Fibroblast of lung (primary cell): ENCODE measurements at regions not wholly inside any gene's neighbourhood (a gene's known extent, or its start where the extent isn't known, plus 50 kb on each side); places are given as distances from the start of the nearest gene placed in this dataset.
"Not testable (repeated sequence)": the region's sequence is repeated elsewhere in the genome, so short reads cannot be mapped to it uniquely, and the experiment has no call there.

Source experiments
- DNase-seq, 2 donors: peaks; one replicate each; pipeline versions ENCODE4 v3.0.0 to v3.0.0-alpha.2; 2010; ENCODE audit warnings: low read depth in 2 of 2
- H2AFZ ChIP-seq: 2 replicates; pipeline ENCODE4 v1.5.1; 2012; ENCODE audit warnings: low read length, control low read depth, inconsistent platforms
- H3K27ac ChIP-seq: 2 replicates; pipeline ENCODE4 v1.5.1; 2011; ENCODE audit warnings: low read length, control low read depth; ENCODE audit not compliant: insufficient read depth
- H3K27me3 ChIP-seq: 2 replicates; pipeline ENCODE4 v1.5.1; 2011; ENCODE audit warnings: mild to moderate bottlenecking, low read length; ENCODE audit not compliant: control insufficient read depth, insufficient read depth
- H3K36me3 ChIP-seq: 2 replicates; pipeline ENCODE4 v1.5.1; 2011; ENCODE audit warnings: low read length; ENCODE audit not compliant: control insufficient read depth, insufficient read depth
- H3K4me1 ChIP-seq: 2 replicates; pipeline ENCODE4 v1.5.1; 2011; ENCODE audit warnings: low read length; ENCODE audit not compliant: control insufficient read depth, insufficient read depth; ENCODE audit errors: extremely low read depth
- H3K4me2 ChIP-seq: 2 replicates; pipeline ENCODE4 v1.5.1; 2011; ENCODE audit warnings: low read length, control low read depth; ENCODE audit not compliant: insufficient read depth; ENCODE audit errors: extremely low read depth
- H3K4me3 ChIP-seq, 4 experiments: fragments of 200-600 bp in 1 of 4; sonication (generic) in 1 of 4; replicated peaks in 1 of 4; 2 replicates each; pipeline ENCODE4 v1.5.1; 2011 to 2016; ENCODE audit warnings: low read length in 4 of 4, low read depth in 3 of 4, mild to moderate bottlenecking in 3 of 4, control low read depth in 2 of 4, inconsistent platforms in 1 of 4, mixed read lengths in 1 of 4; ENCODE audit not compliant: insufficient read depth in 1 of 4; ENCODE audit errors: control extremely low read depth in 1 of 4
- H3K79me2 ChIP-seq: 2 replicates; pipeline ENCODE4 v1.5.1; 2012; ENCODE audit warnings: mild to moderate bottlenecking, low read length, inconsistent platforms; ENCODE audit not compliant: control insufficient read depth, insufficient read depth
- H3K9ac ChIP-seq: 2 replicates; pipeline ENCODE4 v1.5.1; 2011; ENCODE audit warnings: mild to moderate bottlenecking, low read length, control low read depth; ENCODE audit not compliant: insufficient read depth
- H3K9me3 ChIP-seq: 2 replicates; pipeline ENCODE4 v1.5.1; 2012; ENCODE audit warnings: low read depth, low read length; ENCODE audit not compliant: control insufficient read depth, insufficient read depth
- H4K20me1 ChIP-seq: 2 replicates; pipeline ENCODE4 v1.5.1; 2011; ENCODE audit warnings: low read length; ENCODE audit not compliant: control insufficient read depth, insufficient read depth; ENCODE audit errors: extremely low read depth
- EZH2 ChIP-seq: IDR thresholded peaks from 2 replicates; pipeline ENCODE4 v1.5.1; 2012; ENCODE audit warnings: low read length, control low read depth, mild to moderate bottlenecking; ENCODE audit errors: missing control alignments
- TF ChIP-seq, protein P1 (sequence below), 2 donors: IDR thresholded peaks in 1 of 2; conservative IDR thresholded peaks in 1 of 2; 1 replicate in 1 of 2; 2 replicates in 1 of 2; pipeline ENCODE4 v1.5.1; 2011 to 2012; ENCODE audit warnings: low read length in 2 of 2, control low read depth in 1 of 2, inconsistent platforms in 1 of 2, low read depth in 1 of 2, mild to moderate bottlenecking in 1 of 2

DNA sequence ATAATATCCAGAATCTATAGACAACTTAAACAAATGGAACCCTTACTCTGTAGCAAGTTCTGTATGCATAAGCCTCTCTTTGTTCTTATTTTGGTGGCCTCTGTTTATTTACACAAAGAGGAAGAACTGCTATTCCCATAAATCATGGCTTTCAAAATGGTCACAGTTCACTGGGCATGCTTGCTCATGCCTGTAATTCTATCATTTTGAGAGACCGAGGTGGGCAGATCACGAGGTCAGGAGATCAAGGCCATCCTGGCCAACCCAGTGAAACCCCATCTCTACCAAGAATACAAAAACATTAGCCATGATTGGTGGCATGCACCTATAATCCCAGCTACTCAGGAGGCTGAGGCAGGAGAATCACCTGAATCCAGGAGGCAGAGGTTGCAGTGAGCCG is 307.3 kb upstream of the ZNF337 start:
- not testable (repeated sequence) for H3K27ac ChIP-seq, H3K36me3 ChIP-seq, H3K79me2 ChIP-seq, DNase-seq, H3K4me2 ChIP-seq, H3K27me3 ChIP-seq, H2AFZ ChIP-seq, H3K4me3 ChIP-seq, H4K20me1 ChIP-seq, H3K4me1 ChIP-seq, H3K9ac ChIP-seq, H3K9me3 ChIP-seq

DNA sequence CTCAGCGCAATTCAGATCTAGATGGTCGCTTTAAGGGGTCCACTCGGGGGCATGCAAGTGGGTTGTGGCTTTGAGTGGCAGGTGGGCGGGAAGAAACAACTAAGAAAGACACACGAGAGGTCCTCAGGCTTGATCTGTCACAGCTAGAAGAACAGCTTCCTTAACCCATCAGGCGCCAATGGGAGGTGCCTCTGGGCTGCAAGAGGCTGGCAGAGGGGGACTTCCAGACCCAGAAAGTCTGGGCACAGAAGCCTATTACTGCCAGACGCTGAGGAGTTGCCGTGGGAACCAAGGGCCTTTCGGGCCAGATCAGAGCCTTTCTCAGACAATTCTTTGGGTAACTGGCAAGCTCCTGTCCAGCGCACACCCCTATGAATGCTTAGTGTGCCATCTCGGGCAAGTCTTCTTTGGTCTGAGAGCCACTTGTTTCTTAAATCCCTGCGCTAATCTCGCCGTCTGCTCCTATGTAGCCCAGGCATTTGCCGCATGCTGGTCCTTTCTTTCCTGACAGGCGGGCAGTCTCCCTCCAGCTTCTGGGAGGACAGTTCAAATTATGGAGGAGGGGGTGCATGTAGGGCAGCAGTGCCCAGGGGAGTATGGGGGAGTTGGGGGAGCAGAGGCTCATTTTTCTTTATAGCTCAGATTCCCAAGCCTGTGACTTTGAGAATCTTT is 300.9 kb upstream of the ZNF337 start:
- not testable (repeated sequence) for H3K27ac ChIP-seq, H3K9me3 ChIP-seq, H2AFZ ChIP-seq, H4K20me1 ChIP-seq, H3K4me2 ChIP-seq, H3K4me1 ChIP-seq, H3K36me3 ChIP-seq, DNase-seq, H3K27me3 ChIP-seq, H3K4me3 ChIP-seq, H3K9ac ChIP-seq, H3K79me2 ChIP-seq

DNA sequence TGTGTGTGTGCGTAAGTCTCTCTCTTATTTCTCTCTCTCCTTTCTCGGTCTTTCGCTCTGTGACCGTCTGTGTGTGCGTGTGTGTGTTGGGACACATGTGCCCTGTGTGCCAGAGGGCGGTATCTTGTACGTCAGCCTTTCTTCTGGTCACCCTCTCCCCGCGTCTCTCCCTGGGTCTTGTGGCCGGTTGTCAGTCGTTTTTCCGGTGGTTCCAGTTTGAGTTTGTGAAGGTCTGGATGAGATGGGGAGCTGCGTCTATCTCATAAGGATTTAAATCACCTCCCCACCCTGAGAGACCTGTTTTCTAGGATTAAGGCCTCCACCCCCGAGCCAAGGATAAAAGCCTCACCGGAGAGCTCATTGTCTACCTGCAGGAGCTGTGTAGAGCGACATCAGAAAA is 295.5 kb upstream of the ZNF337 start:
- no peaks in the 10 kb centered on the region for H3K9me3 ChIP-seq
- H3K27me3 ChIP-seq: no peaks in the 10 kb centered on the region
- no peak overlapping the region for H3K9ac ChIP-seq
- H4K20me1 ChIP-seq: no peaks in the 10 kb centered on the region
- no peak overlapping the region for H3K4me2 ChIP-seq
- no peak overlapping the region for H3K4me3 ChIP-seq
- DNase-seq: no peak
- TF ChIP-seq, protein P1, sequence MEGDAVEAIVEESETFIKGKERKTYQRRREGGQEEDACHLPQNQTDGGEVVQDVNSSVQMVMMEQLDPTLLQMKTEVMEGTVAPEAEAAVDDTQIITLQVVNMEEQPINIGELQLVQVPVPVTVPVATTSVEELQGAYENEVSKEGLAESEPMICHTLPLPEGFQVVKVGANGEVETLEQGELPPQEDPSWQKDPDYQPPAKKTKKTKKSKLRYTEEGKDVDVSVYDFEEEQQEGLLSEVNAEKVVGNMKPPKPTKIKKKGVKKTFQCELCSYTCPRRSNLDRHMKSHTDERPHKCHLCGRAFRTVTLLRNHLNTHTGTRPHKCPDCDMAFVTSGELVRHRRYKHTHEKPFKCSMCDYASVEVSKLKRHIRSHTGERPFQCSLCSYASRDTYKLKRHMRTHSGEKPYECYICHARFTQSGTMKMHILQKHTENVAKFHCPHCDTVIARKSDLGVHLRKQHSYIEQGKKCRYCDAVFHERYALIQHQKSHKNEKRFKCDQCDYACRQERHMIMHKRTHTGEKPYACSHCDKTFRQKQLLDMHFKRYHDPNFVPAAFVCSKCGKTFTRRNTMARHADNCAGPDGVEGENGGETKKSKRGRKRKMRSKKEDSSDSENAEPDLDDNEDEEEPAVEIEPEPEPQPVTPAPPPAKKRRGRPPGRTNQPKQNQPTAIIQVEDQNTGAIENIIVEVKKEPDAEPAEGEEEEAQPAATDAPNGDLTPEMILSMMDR (conservative IDR thresholded peaks at IDR 0.05 in 1 of 2, IDR thresholded peaks at IDR 0.05 in 1 of 2; ENCODE audit: low read depth in 1 of 2, low read length in 2 of 2): no peak
- no peak for TF ChIP-seq EZH2
- no peaks in the 10 kb centered on the region for H3K4me1 ChIP-seq
- no peaks in the 10 kb centered on the region for H3K36me3 ChIP-seq
- H3K27ac ChIP-seq: no peak overlapping the region
- no peak overlapping the region for H2AFZ ChIP-seq
- H3K79me2 ChIP-seq: no peaks in the 10 kb centered on the region

DNA sequence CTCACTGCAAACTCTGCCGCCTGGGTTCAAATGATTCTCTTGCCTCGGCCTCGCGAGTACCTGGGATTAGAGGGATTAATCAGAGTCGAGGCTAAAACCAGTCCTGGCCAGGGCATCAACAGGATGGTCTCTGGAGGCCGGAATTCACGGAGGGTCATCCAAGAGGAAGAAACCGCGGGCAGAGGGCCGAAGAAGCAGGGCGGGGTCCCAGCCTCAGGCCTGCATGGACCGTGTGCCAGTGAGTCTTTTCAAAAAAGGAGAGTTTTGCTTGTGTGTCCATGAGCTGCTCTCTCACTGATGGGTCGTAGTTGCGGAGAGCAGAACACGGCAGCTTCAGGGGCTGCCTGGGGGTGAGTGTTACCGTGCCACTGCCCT is 295.1 kb upstream of the ZNF337 start:
- no peaks in the 10 kb centered on the region for H3K36me3 ChIP-seq

More for the DNA sequence above, 295.1 kb upstream of the ZNF337 start:
- H3K27ac ChIP-seq: no peak overlapping the region
- H3K27me3 ChIP-seq: no peaks in the 10 kb centered on the region
- no peak overlapping the region for H3K9ac ChIP-seq
- no peaks in the 10 kb centered on the region for H3K9me3 ChIP-seq
- no peak overlapping the region for H2AFZ ChIP-seq
- TF ChIP-seq, protein P1 (conservative IDR thresholded peaks at IDR 0.05 in 1 of 2, IDR thresholded peaks at IDR 0.05 in 1 of 2; ENCODE audit: low read depth in 1 of 2, low read length in 2 of 2): no peak
- TF ChIP-seq EZH2: no peak
- DNase-seq: no peak
- no peaks in the 10 kb centered on the region for H4K20me1 ChIP-seq
- no peaks in the 10 kb centered on the region for H3K4me1 ChIP-seq
- no peak overlapping the region for H3K4me2 ChIP-seq
- no peak overlapping the region for H3K4me3 ChIP-seq
- no peaks in the 10 kb centered on the region for H3K79me2 ChIP-seq
